GM23248 (cell line): ENCODE measurements at regions not wholly inside any gene's neighbourhood (a gene's known extent, or its start where the extent isn't known, plus 50 kb on each side); places are given as distances from the start of the nearest gene placed in this dataset.

Source experiments
- EZH2 ChIP-seq: fragments of 200-600 bp; sonication (generic); IDR thresholded peaks from 2 replicates; pipeline ENCODE4 v1.6.1; 2018; ENCODE audit warnings: antibody characterized with exemption, mild to moderate bottlenecking; ENCODE audit not compliant: insufficient read depth, poor library complexity, severe bottlenecking
- EZH2phosphoT487 ChIP-seq: fragments of 200-600 bp; sonication (generic); IDR thresholded peaks from 2 replicates; pipeline ENCODE4 v1.6.1; 2018; ENCODE audit warnings: antibody characterized with exemption, moderate library complexity, mild to moderate bottlenecking, low read depth; ENCODE audit not compliant: insufficient read depth

DNA sequence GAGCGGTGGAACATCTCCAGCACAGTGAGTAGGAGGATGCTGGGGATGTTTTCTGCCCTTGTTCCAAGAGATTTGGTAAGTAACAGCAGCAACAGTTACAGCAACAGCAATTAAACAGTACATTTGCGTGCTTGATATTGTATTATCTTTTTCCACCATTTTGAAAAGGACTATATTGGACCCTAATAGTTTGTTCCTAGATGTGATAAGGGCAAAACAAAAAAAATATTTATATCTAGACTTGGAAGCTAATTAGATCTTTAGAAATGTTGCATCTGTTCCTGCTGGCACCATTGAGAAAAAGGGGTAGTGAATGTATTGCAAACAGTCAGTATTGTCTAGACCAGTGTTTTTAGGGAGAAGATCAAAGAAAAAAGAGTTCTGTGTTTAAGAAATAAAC, 759.9 kb downstream of the JRKL start:
- TF ChIP-seq EZH2phosphoT487 = no peak
- TF ChIP-seq EZH2 = no peak
